H1 (cell line): ENCODE measurements at regions not wholly inside any gene's neighbourhood (a gene's known extent, or its start where the extent isn't known, plus 50 kb on each side); places are given as distances from the start of the nearest gene placed in this dataset.

ENCODE experiments used
- CBX5 ChIP-seq: fragments of 300-800, 300-1000 bp; sonication (generic); IDR thresholded peaks from 2 replicates; pipeline ENCODE4 v1.7.1; 2016; ENCODE audit warnings: antibody characterized with exemption, low read length, low read depth
- CBX8 ChIP-seq: fragments of 300-800, 300-1000 bp; sonication (generic); IDR thresholded peaks from 2 replicates; pipeline ENCODE4 v1.7.1; 2016; ENCODE audit warnings: low read depth, low read length, borderline replicate concordance
- CREB1 ChIP-seq: IDR thresholded peaks from 2 replicates; pipeline ENCODE4 v1.6.1; 2012; ENCODE audit warnings: inconsistent platforms
- CTCF ChIP-seq, 3 experiments: IDR thresholded peaks; 1 replicate in 2 of 3; 2 replicates in 1 of 3; pipeline versions ENCODE4 v1.5.1 to v1.6.1; 2011; ENCODE audit warnings: low read length in 3 of 3, mild to moderate bottlenecking in 3 of 3, inconsistent platforms in 2 of 3, low read depth in 1 of 3, moderate library complexity in 1 of 3; ENCODE audit not compliant: insufficient read depth in 1 of 3; ENCODE audit errors: control extremely low read depth in 1 of 3
- EP300 ChIP-seq, 2 experiments: IDR thresholded peaks; 1 replicate in 1 of 2; 2 replicates in 1 of 2; pipeline ENCODE4 v1.6.1; 2011 to 2012; ENCODE audit warnings: low read depth in 2 of 2, low read length in 2 of 2, mild to moderate bottlenecking in 2 of 2, borderline replicate concordance in 1 of 2, inconsistent platforms in 1 of 2, moderate library complexity in 1 of 2
- FOSL1 ChIP-seq: IDR thresholded peaks from 2 replicates; pipeline ENCODE4 v1.6.1; 2011; ENCODE audit warnings: mild to moderate bottlenecking, low read depth, low read length, moderate library complexity; ENCODE audit not compliant: insufficient read depth
- GABPA ChIP-seq: IDR thresholded peaks from 2 replicates; pipeline ENCODE4 v1.6.1; 2011; ENCODE audit warnings: mild to moderate bottlenecking, low read length, moderate library complexity, borderline replicate concordance; ENCODE audit not compliant: insufficient read depth
- KDM1A ChIP-seq: fragments of 200-600, 300-600 bp; sonication (generic); IDR thresholded peaks from 2 replicates; pipeline ENCODE4 v1.7.1; 2016; ENCODE audit warnings: mild to moderate bottlenecking, low read length, borderline replicate concordance
- POLR2A ChIP-seq, 2 experiments: IDR thresholded peaks; 1 replicate in 1 of 2; 2 replicates in 1 of 2; pipeline ENCODE4 v1.6.1; 2011; ENCODE audit warnings: low read depth in 2 of 2, low read length in 2 of 2, mild to moderate bottlenecking in 2 of 2; ENCODE audit errors: control extremely low read depth in 1 of 2
- POLR2AphosphoS5 ChIP-seq: IDR thresholded peaks from 2 replicates; pipeline ENCODE4 v1.6.1; 2011; ENCODE audit warnings: low read depth, low read length
- SP1 ChIP-seq: IDR thresholded peaks from 2 replicates; pipeline ENCODE4 v1.6.1; 2011; ENCODE audit warnings: low read depth, low read length
- TF ChIP-seq, protein P1 (sequence below): IDR thresholded peaks from 2 replicates; pipeline ENCODE4 v1.6.1; 2011; ENCODE audit warnings: low read depth, mild to moderate bottlenecking, low read length; ENCODE audit not compliant: insufficient read depth

DNA sequence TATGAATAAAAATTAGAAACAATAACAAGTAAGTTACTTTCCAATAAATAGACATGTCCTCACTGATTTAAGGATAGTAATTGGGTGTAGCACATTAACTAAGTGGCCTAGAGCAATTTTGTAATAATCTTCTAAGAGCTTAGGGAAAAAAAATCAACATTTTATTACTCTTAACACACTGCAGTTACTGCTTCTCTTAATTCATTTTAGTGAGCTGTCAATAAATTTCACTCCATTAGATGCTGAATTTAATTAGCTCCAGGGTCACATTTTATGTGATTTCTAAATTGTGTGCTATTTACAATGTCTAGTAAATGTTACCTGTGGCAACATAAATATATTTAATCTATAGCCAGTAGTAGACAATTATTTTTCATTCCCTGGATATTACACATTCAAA lies 612.0 kb downstream of the C4orf33 start:
- TF ChIP-seq CTCF (IDR thresholded peaks at IDR 0.05; ENCODE audit: control extremely low read depth in 1 of 3, insufficient read depth in 1 of 3, low read depth in 1 of 3, low read length in 3 of 3) (no peak), GABPA (no peak), SP1 (no peak), CREB1 (no peak), POLR2AphosphoS5 (no peak), KDM1A (no peak), FOSL1 (no peak), EP300 (IDR thresholded peaks at IDR 0.05; ENCODE audit: borderline replicate concordance in 1 of 2, low read depth in 2 of 2, low read length in 2 of 2) (no peak), POLR2A (IDR thresholded peaks at IDR 0.05; ENCODE audit: control extremely low read depth in 1 of 2, low read depth in 2 of 2, low read length in 2 of 2) (no peak), CBX8 (no peak), CBX5 (no peak)
- TF ChIP-seq, protein P1, sequence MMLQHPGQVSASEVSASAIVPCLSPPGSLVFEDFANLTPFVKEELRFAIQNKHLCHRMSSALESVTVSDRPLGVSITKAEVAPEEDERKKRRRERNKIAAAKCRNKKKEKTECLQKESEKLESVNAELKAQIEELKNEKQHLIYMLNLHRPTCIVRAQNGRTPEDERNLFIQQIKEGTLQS, result no peak
